K562 (cell line): ENCODE measurements at regions not wholly inside any gene's neighbourhood (a gene's known extent, or its start where the extent isn't known, plus 50 kb on each side); places are given as distances from the start of the nearest gene placed in this dataset.

ENCODE experiments used
- ATAC-seq: fragments of 200-7000 bp; cut with Tn5 transposase; 3 replicates; pipeline ENCODE4 v1.9.1; 2020; ENCODE audit warnings: moderate library complexity
- BruUV-seq: library from RNA; stranded (reverse); fragments of 400-500 nt; replicated peaks from 2 replicates; lab custom pipeline; 2021; lab: Mats Ljungman, UMichigan
- CTCF ChIA-PET: fragments of 300-600 bp; formaldehyde crosslinking; extraction: SDS; loops from one replicate; lab custom pipeline; 2021; ENCODE audit warnings: low intra/inter-chr PET ratio; lab: Yijun Ruan, JAX
- POLR2A ChIA-PET: fragments of 300-600, 350-650 bp; sonication (Branson Sonifier 250); formaldehyde crosslinking; extraction: SDS; loops from one replicate; lab custom pipeline; 2021; ENCODE audit warnings: antibody characterized with exemption, inconsistent platforms; lab: Yijun Ruan, JAX
- DNase-seq, 4 experiments: peaks; one replicate each; pipeline versions ENCODE4 v3.0.0 to v3.0.0-alpha.2; 2011 to 2018; ENCODE audit warnings: low spot score in 3 of 4, mixed read lengths in 3 of 4; ENCODE audit errors: extremely low read depth in 1 of 4
- FAIRE-seq: peaks from 2 replicates; lab custom pipeline; 2011; peaks lifted over from hg19 to GRCh38; lab: Jason Lieb, UNC
- H2AFZ ChIP-seq: 2 replicates; pipeline ENCODE4 v1.6.0; 2011; ENCODE audit warnings: low read depth, low read length, control low read depth, inconsistent platforms
- H3K27ac ChIP-seq: fragments of 200-600 bp; 3 replicates; pipeline ENCODE4 v1.8.0; 2011; ENCODE audit warnings: low read depth, mild to moderate bottlenecking, control low read depth, inconsistent platforms, low read length, moderate library complexity, mixed read lengths; ENCODE audit errors: extremely low read depth
- H3K27me3 ChIP-seq, 2 experiments: fragments of 300-600 bp in 1 of 2; 2 replicates in 1 of 2; 3 replicates in 1 of 2; pipeline versions ENCODE4 v1.6.0 to v1.8.0; 2011; ENCODE audit warnings: inconsistent platforms in 2 of 2, low read length in 2 of 2, mild to moderate bottlenecking in 1 of 2, mixed read lengths in 1 of 2, moderate library complexity in 1 of 2; ENCODE audit not compliant: control insufficient read depth in 2 of 2, insufficient read depth in 2 of 2
- H3K36me3 ChIP-seq: fragments of 300-600 bp; 3 replicates; pipeline ENCODE4 v1.8.0; 2011; ENCODE audit warnings: mild to moderate bottlenecking, low read length, inconsistent platforms; ENCODE audit not compliant: control insufficient read depth, insufficient read depth
- H3K4me1 ChIP-seq, 2 experiments: fragments of 200-600 bp in 1 of 2; replicated peaks in 1 of 2; 2 replicates in 1 of 2; 3 replicates in 1 of 2; pipeline versions ENCODE4 v1.5.1 to v1.8.0; 2011; ENCODE audit warnings: inconsistent platforms in 2 of 2, low read length in 2 of 2, mild to moderate bottlenecking in 1 of 2, mixed read lengths in 1 of 2, moderate library complexity in 1 of 2; ENCODE audit not compliant: control insufficient read depth in 2 of 2, insufficient read depth in 2 of 2
- H3K4me2 ChIP-seq: 2 replicates; pipeline ENCODE4 v1.6.1; 2011; ENCODE audit warnings: low read length, control low read depth, inconsistent platforms, mixed read lengths; ENCODE audit not compliant: insufficient read depth
- H3K4me3 ChIP-seq: fragments of 200-600 bp; sonication (generic), shearing (Covaris generic); 2 replicates; pipeline ENCODE4 v1.5.1; 2016; ENCODE audit warnings: control low read depth, inconsistent platforms
- H3K79me2 ChIP-seq: fragments of 200-600 bp; 3 replicates; pipeline ENCODE4 v1.8.0; 2011; ENCODE audit warnings: low read length, inconsistent platforms; ENCODE audit not compliant: control insufficient read depth, insufficient read depth
- H3K9ac ChIP-seq, 2 experiments: 2 replicates each; pipeline versions ENCODE4 v1.6.0 to v1.6.1; 2011; ENCODE audit warnings: low read depth in 2 of 2, low read length in 2 of 2, control low read depth in 1 of 2, inconsistent platforms in 1 of 2, mild to moderate bottlenecking in 1 of 2, mixed read lengths in 1 of 2; ENCODE audit not compliant: insufficient read depth in 1 of 2
- H3K9me1 ChIP-seq: one replicate; pipeline ENCODE4 v1.6.0; 2011; ENCODE audit warnings: inconsistent platforms, mild to moderate bottlenecking, low read length, moderate library complexity; ENCODE audit not compliant: control insufficient read depth, insufficient read depth
- H3K9me3 ChIP-seq: replicated peaks from 2 replicates; pipeline ENCODE4 v1.5.1; 2011; ENCODE audit warnings: low read depth, low read length, inconsistent platforms; ENCODE audit not compliant: control insufficient read depth, insufficient read depth
- H4K20me1 ChIP-seq: replicated peaks from 2 replicates; pipeline ENCODE4 v1.6.1; 2011; ENCODE audit warnings: low read length, inconsistent platforms, mixed read lengths; ENCODE audit not compliant: control insufficient read depth, insufficient read depth
- CXXC5 ChIP-seq: fragments of 250-450 bp; sonication (Bioruptor Pico); IDR thresholded peaks from 2 replicates; pipeline ENCODE4 v1.8.0; 2022; ENCODE audit warnings: inconsistent platforms, mild to moderate bottlenecking, moderate library complexity
- E2F3 ChIP-seq: fragments of 250-450 bp; sonication (Bioruptor Pico); IDR thresholded peaks from 2 replicates; pipeline ENCODE4 v1.4.0; 2020; ENCODE audit warnings: mild to moderate bottlenecking
- HIVEP1 ChIP-seq: fragments of 250-450 bp; sonication (Bioruptor Pico); IDR thresholded peaks from 2 replicates; pipeline ENCODE4 v1.4.0; 2020; ENCODE audit warnings: mild to moderate bottlenecking
- MBD1 ChIP-seq: fragments of 250-450 bp; sonication (Bioruptor Pico); IDR thresholded peaks from 2 replicates; pipeline ENCODE4 v1.8.0; 2022; ENCODE audit warnings: inconsistent platforms
- RBM34 ChIP-seq: fragments of 200-400 bp; formaldehyde crosslinking; IDR thresholded peaks from 2 replicates; pipeline ENCODE4 v1.6.1; 2018; ENCODE audit warnings: low read length, borderline replicate concordance; ENCODE audit not compliant: insufficient read depth
- SIX5 ChIP-seq, 2 experiments: IDR thresholded peaks; 2 replicates each; pipeline ENCODE4 v1.6.1; 2011; ENCODE audit warnings: low read length in 2 of 2, borderline replicate concordance in 1 of 2, low read depth in 1 of 2, mild to moderate bottlenecking in 1 of 2, moderate library complexity in 1 of 2; ENCODE audit not compliant: insufficient read depth in 1 of 2
- SMARCE1 ChIP-seq: fragments of 450-650 bp; IDR thresholded peaks from 2 replicates; pipeline ENCODE4 v1.7.1; 2016; ENCODE audit warnings: mild to moderate bottlenecking
- USF1 ChIP-seq: sonication (generic); formaldehyde crosslinking; IDR thresholded peaks from 2 replicates; pipeline ENCODE4 v1.9.0; 2022; ENCODE audit warnings: mild to moderate bottlenecking, missing genetic modification reagents
- ZNF197 ChIP-seq: fragments of 200-800 bp; sonication (Bioruptor generic); IDR thresholded peaks from 2 replicates; pipeline ENCODE4 v1.6.1; 2016; ENCODE audit warnings: low read depth, missing genetic modification characterization, missing compliant biosample characterization
- ZNF561 ChIP-seq: fragments of 450-650 bp; formaldehyde crosslinking; conservative IDR thresholded peaks from 2 replicates; pipeline ENCODE4 v1.4.0; 2020; ENCODE audit warnings: mild to moderate bottlenecking, moderate library complexity
- WGBS: fragments of 100-300 bp; shearing (Covaris generic); methylation state at CpG from one replicate; pipeline ENCODE4 v1.1.6; 2016; ENCODE audit warnings: low coverage, mixed read lengths; ENCODE audit not compliant: insufficient coverage; ENCODE audit errors: missing lambda C conversion rate; 5-methylcytosine and 5-hydroxymethylcytosine counted together
- in situ Hi-C: fragments of 300-500 bp; cut with MboI; formaldehyde crosslinking; loops from 4 replicates; pipeline ENCODE4 v1.15.0; 2018; ENCODE audit warnings: inconsistent platforms, mixed read lengths
- intact Hi-C: fragments of 100-400 bp; cut with micrococcal nuclease; formaldehyde crosslinking; loops from 2 replicates; pipeline ENCODE4 v1.14.2; 2022
- TF ChIP-seq, protein P1 (sequence below): fragments of 450-650 bp; conservative IDR thresholded peaks from 2 replicates; pipeline ENCODE4 v1.6.1; 2016; ENCODE audit warnings: missing genetic modification characterization, low read depth, mild to moderate bottlenecking, missing compliant biosample characterization, moderate library complexity
- TF ChIP-seq, protein P2 (sequence below): fragments of 450-650 bp; IDR thresholded peaks from 2 replicates; pipeline ENCODE4 v1.6.1; 2016

- TF ChIP-seq ZNF561 (CRISPR knock-in tag) = no peak
- TF ChIP-seq, protein P1, sequence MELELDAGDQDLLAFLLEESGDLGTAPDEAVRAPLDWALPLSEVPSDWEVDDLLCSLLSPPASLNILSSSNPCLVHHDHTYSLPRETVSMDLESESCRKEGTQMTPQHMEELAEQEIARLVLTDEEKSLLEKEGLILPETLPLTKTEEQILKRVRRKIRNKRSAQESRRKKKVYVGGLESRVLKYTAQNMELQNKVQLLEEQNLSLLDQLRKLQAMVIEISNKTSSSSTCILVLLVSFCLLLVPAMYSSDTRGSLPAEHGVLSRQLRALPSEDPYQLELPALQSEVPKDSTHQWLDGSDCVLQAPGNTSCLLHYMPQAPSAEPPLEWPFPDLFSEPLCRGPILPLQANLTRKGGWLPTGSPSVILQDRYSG (tag) = no peak
Measured at GRCh38 chrX:69387567-69388487, 116.3 kb upstream of the NALF2 start (continued).

- no peaks in the 10 kb centered on the region for H3K9me3 ChIP-seq
- H3K9ac ChIP-seq = no peak overlapping the region
- no peak overlapping the region for H2AFZ ChIP-seq
- no peak overlapping the region for H3K4me2 ChIP-seq
- no peak overlapping the region for H3K27ac ChIP-seq
- ATAC-seq (no peak), DNase-seq (no peak), FAIRE-seq (no peak)
- H3K4me3 ChIP-seq = no peak overlapping the region
- no peaks in the 10 kb centered on the region for H4K20me1 ChIP-seq
- WGBS = 0% methylated on average over 2 of the region's 2 CpGs
- H3K27me3 ChIP-seq = no peaks in the 10 kb centered on the region
- no peaks in the 10 kb centered on the region for H3K4me1 ChIP-seq
- H3K36me3 ChIP-seq = no peaks in the 10 kb centered on the region
- in situ Hi-C loops (loop anchor here (10.0 kb wide), 1 partner anchor 562 kb away; the partner anchor contains the start of gene EFNB1), intact Hi-C loops (loop anchor here (1.0 to 5.0 kb wide), 2 partner anchors 99 to 558 kb away; no protein-coding TSS in a partner anchor)
- no peaks in the 10 kb centered on the region for H3K9me1 ChIP-seq
- POLR2A ChIA-PET = interaction anchor here (1.2 kb wide), 1 partner anchor 15 kb away, joined by 5 read pairs; no protein-coding TSS in a partner anchor
- CTCF ChIA-PET = interaction anchor here (0.6 kb wide), 1 partner anchor 290 kb away, joined by 3 read pairs; no protein-coding TSS in a partner anchor
- no TSS peak for BruUV-seq
- no peaks in the 10 kb centered on the region for H3K79me2 ChIP-seq
- TF ChIP-seq SIX5 (IDR thresholded peaks at IDR 0.05; ENCODE audit: borderline replicate concordance in 1 of 2, insufficient read depth in 1 of 2, low read depth in 1 of 2, low read length in 2 of 2) = no peak
- TF ChIP-seq RBM34 = no peak
- TF ChIP-seq SMARCE1 = no peak
- TF ChIP-seq MBD1 (CRISPR knock-in tag) = no peak
- TF ChIP-seq E2F3 = no peak
- TF ChIP-seq ZNF197 (CRISPR knock-in tag) = no peak
- TF ChIP-seq HIVEP1 (CRISPR knock-in tag) = no peak
- TF ChIP-seq CXXC5 (CRISPR knock-in tag) = no peak
- TF ChIP-seq, protein P2, sequence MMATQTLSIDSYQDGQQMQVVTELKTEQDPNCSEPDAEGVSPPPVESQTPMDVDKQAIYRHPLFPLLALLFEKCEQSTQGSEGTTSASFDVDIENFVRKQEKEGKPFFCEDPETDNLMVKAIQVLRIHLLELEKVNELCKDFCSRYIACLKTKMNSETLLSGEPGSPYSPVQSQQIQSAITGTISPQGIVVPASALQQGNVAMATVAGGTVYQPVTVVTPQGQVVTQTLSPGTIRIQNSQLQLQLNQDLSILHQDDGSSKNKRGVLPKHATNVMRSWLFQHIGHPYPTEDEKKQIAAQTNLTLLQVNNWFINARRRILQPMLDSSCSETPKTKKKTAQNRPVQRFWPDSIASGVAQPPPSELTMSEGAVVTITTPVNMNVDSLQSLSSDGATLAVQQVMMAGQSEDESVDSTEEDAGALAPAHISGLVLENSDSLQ = no peak
- no peak for TF ChIP-seq USF1
Measured at GRCh38 chrX:69386681-69387080, 117.4 kb upstream of the NALF2 start.
